K562 (cell line): ENCODE measurements at regions not wholly inside any gene's neighbourhood (a gene's known extent, or its start where the extent isn't known, plus 50 kb on each side); places are given as distances from the start of the nearest gene placed in this dataset.

Source experiments
- ATAC-seq: fragments of 200-7000 bp; cut with Tn5 transposase; 3 replicates; pipeline ENCODE4 v1.9.1; 2020; ENCODE audit warnings: moderate library complexity
- BruUV-seq: library from RNA; stranded (reverse); fragments of 400-500 nt; replicated peaks from 2 replicates; lab custom pipeline; 2021; lab: Mats Ljungman, UMichigan
- CTCF ChIA-PET: fragments of 300-600 bp; formaldehyde crosslinking; extraction: SDS; loops from one replicate; lab custom pipeline; 2021; ENCODE audit warnings: low intra/inter-chr PET ratio; lab: Yijun Ruan, JAX
- POLR2A ChIA-PET: fragments of 300-600, 350-650 bp; sonication (Branson Sonifier 250); formaldehyde crosslinking; extraction: SDS; loops from one replicate; lab custom pipeline; 2021; ENCODE audit warnings: antibody characterized with exemption, inconsistent platforms; lab: Yijun Ruan, JAX
- DNase-seq, 4 experiments: peaks; one replicate each; pipeline versions ENCODE4 v3.0.0 to v3.0.0-alpha.2; 2011 to 2018; ENCODE audit warnings: low spot score in 3 of 4, mixed read lengths in 3 of 4; ENCODE audit errors: extremely low read depth in 1 of 4
- FAIRE-seq: peaks from 2 replicates; lab custom pipeline; 2011; peaks lifted over from hg19 to GRCh38; lab: Jason Lieb, UNC
- H2AFZ ChIP-seq: 2 replicates; pipeline ENCODE4 v1.6.0; 2011; ENCODE audit warnings: low read depth, low read length, control low read depth, inconsistent platforms
- H3K27ac ChIP-seq: fragments of 200-600 bp; 3 replicates; pipeline ENCODE4 v1.8.0; 2011; ENCODE audit warnings: low read depth, mild to moderate bottlenecking, control low read depth, inconsistent platforms, low read length, moderate library complexity, mixed read lengths; ENCODE audit errors: extremely low read depth
- H3K27me3 ChIP-seq, 2 experiments: fragments of 300-600 bp in 1 of 2; 2 replicates in 1 of 2; 3 replicates in 1 of 2; pipeline versions ENCODE4 v1.6.0 to v1.8.0; 2011; ENCODE audit warnings: inconsistent platforms in 2 of 2, low read length in 2 of 2, mild to moderate bottlenecking in 1 of 2, mixed read lengths in 1 of 2, moderate library complexity in 1 of 2; ENCODE audit not compliant: control insufficient read depth in 2 of 2, insufficient read depth in 2 of 2
- H3K36me3 ChIP-seq: fragments of 300-600 bp; 3 replicates; pipeline ENCODE4 v1.8.0; 2011; ENCODE audit warnings: mild to moderate bottlenecking, low read length, inconsistent platforms; ENCODE audit not compliant: control insufficient read depth, insufficient read depth
- H3K4me1 ChIP-seq, 2 experiments: fragments of 200-600 bp in 1 of 2; replicated peaks in 1 of 2; 2 replicates in 1 of 2; 3 replicates in 1 of 2; pipeline versions ENCODE4 v1.5.1 to v1.8.0; 2011; ENCODE audit warnings: inconsistent platforms in 2 of 2, low read length in 2 of 2, mild to moderate bottlenecking in 1 of 2, mixed read lengths in 1 of 2, moderate library complexity in 1 of 2; ENCODE audit not compliant: control insufficient read depth in 2 of 2, insufficient read depth in 2 of 2
- H3K4me2 ChIP-seq: 2 replicates; pipeline ENCODE4 v1.6.1; 2011; ENCODE audit warnings: low read length, control low read depth, inconsistent platforms, mixed read lengths; ENCODE audit not compliant: insufficient read depth
- H3K4me3 ChIP-seq: fragments of 200-600 bp; sonication (generic), shearing (Covaris generic); 2 replicates; pipeline ENCODE4 v1.5.1; 2016; ENCODE audit warnings: control low read depth, inconsistent platforms
- H3K79me2 ChIP-seq: fragments of 200-600 bp; 3 replicates; pipeline ENCODE4 v1.8.0; 2011; ENCODE audit warnings: low read length, inconsistent platforms; ENCODE audit not compliant: control insufficient read depth, insufficient read depth
- H3K9ac ChIP-seq, 2 experiments: 2 replicates each; pipeline versions ENCODE4 v1.6.0 to v1.6.1; 2011; ENCODE audit warnings: low read depth in 2 of 2, low read length in 2 of 2, control low read depth in 1 of 2, inconsistent platforms in 1 of 2, mild to moderate bottlenecking in 1 of 2, mixed read lengths in 1 of 2; ENCODE audit not compliant: insufficient read depth in 1 of 2
- H3K9me1 ChIP-seq: one replicate; pipeline ENCODE4 v1.6.0; 2011; ENCODE audit warnings: inconsistent platforms, mild to moderate bottlenecking, low read length, moderate library complexity; ENCODE audit not compliant: control insufficient read depth, insufficient read depth
- H3K9me3 ChIP-seq: replicated peaks from 2 replicates; pipeline ENCODE4 v1.5.1; 2011; ENCODE audit warnings: low read depth, low read length, inconsistent platforms; ENCODE audit not compliant: control insufficient read depth, insufficient read depth
- H4K20me1 ChIP-seq: replicated peaks from 2 replicates; pipeline ENCODE4 v1.6.1; 2011; ENCODE audit warnings: low read length, inconsistent platforms, mixed read lengths; ENCODE audit not compliant: control insufficient read depth, insufficient read depth
- ESRRB ChIP-seq: fragments of 250-450 bp; sonication (Bioruptor Pico); IDR thresholded peaks from 2 replicates; pipeline ENCODE4 v1.5.0; 2020; ENCODE audit warnings: mild to moderate bottlenecking, moderate library complexity, borderline replicate concordance
- GTF3C2 ChIP-seq: IDR thresholded peaks from 3 replicates; pipeline ENCODE4 v1.6.1; 2011; ENCODE audit warnings: borderline replicate concordance, mild to moderate bottlenecking, moderate library complexity; ENCODE audit not compliant: insufficient read length; ENCODE audit errors: extremely low read depth
- MTA1 ChIP-seq: fragments of 450-650 bp; IDR thresholded peaks from 2 replicates; pipeline ENCODE4 v1.6.1; 2017; ENCODE audit warnings: borderline replicate concordance
- POLR3A ChIP-seq: IDR thresholded peaks from 2 replicates; pipeline ENCODE4 v1.6.1; 2011; ENCODE audit warnings: borderline replicate concordance, mild to moderate bottlenecking, moderate library complexity; ENCODE audit not compliant: insufficient read length, insufficient read depth; ENCODE audit errors: extremely low read depth
- TAL1 ChIP-seq: fragments of 450-650 bp; IDR thresholded peaks from 2 replicates; pipeline ENCODE4 v1.6.1; 2016; ENCODE audit warnings: mild to moderate bottlenecking
- TRIM24 ChIP-seq, 2 experiments: fragments of 450-650 bp; IDR thresholded peaks; 2 replicates each; pipeline ENCODE4 v1.6.1; 2016
- ZNF217 ChIP-seq: sonication (generic); formaldehyde crosslinking; IDR thresholded peaks from 2 replicates; pipeline ENCODE4 v1.8.0; 2022; ENCODE audit warnings: mild to moderate bottlenecking, missing genetic modification reagents
- ZNF253 ChIP-seq: fragments of 250-450 bp; sonication (Bioruptor Pico); conservative IDR thresholded peaks from 2 replicates; pipeline ENCODE4 v1.6.1; 2021; ENCODE audit warnings: mild to moderate bottlenecking
- WGBS: fragments of 100-300 bp; shearing (Covaris generic); methylation state at CpG from one replicate; pipeline ENCODE4 v1.1.6; 2016; ENCODE audit warnings: low coverage, mixed read lengths; ENCODE audit not compliant: insufficient coverage; ENCODE audit errors: missing lambda C conversion rate; 5-methylcytosine and 5-hydroxymethylcytosine counted together
- in situ Hi-C: fragments of 300-500 bp; cut with MboI; formaldehyde crosslinking; loops from 4 replicates; pipeline ENCODE4 v1.15.0; 2018; ENCODE audit warnings: inconsistent platforms, mixed read lengths
- intact Hi-C: fragments of 100-400 bp; cut with micrococcal nuclease; formaldehyde crosslinking; loops from 2 replicates; pipeline ENCODE4 v1.14.2; 2022

GRCh38 chr7:46033592-46033991 lies 112.5 kb upstream of the IGFBP3 start:
- no peaks in the 10 kb centered on the region for H3K9me1 ChIP-seq
- no peak overlapping the region for H3K4me2 ChIP-seq
- no peak overlapping the region for H3K27ac ChIP-seq
- no peak overlapping the region for H3K9ac ChIP-seq
- H3K27me3 ChIP-seq: no peaks in the 10 kb centered on the region; a peak in 1 of 5 replicates
- H3K4me1 ChIP-seq: no peaks in the 10 kb centered on the region
- no peaks in the 10 kb centered on the region for H3K36me3 ChIP-seq
- H3K79me2 ChIP-seq: no peaks in the 10 kb centered on the region
- H3K4me3 ChIP-seq: no peak overlapping the region
- in situ Hi-C loops: no loop called here
- POLR2A ChIA-PET: no interaction called here
- DNase-seq (no peak), FAIRE-seq (no peak), ATAC-seq (no peak)
- 0% methylated on average over 6 of the region's 6 CpGs for WGBS
- H2AFZ ChIP-seq: no peak overlapping the region
- H3K9me3 ChIP-seq: no peaks in the 10 kb centered on the region
- no TSS peak for BruUV-seq
- H4K20me1 ChIP-seq: no peaks in the 10 kb centered on the region
- CTCF ChIA-PET: no interaction called here
- TF ChIP-seq TRIM24 (IDR thresholded peaks at IDR 0.05) (no peak), ESRRB (CRISPR knock-in tag) (no peak), MTA1 (no peak), TAL1 (no peak), ZNF253 (CRISPR knock-in tag) (no peak), GTF3C2 (no peak), POLR3A (no peak), ZNF217 (CRISPR knock-in tag) (no peak)
- intact Hi-C loops: no loop called here
